HG02623 (cell line): ENCODE measurements at regions not wholly inside any gene's neighbourhood (a gene's known extent, or its start where the extent isn't known, plus 50 kb on each side); places are given as distances from the start of the nearest gene placed in this dataset.
A peak's percentile ranks its signal among the peaks of the same experiment; 100 is the strongest.
"Not testable (repeated sequence)": the region's sequence is repeated elsewhere in the genome, so short reads cannot be mapped to it uniquely, and the experiment has no call there.

Experiments used
- ATAC-seq: cut with Tn5 transposase; IDR thresholded peaks from one replicate; pipeline ENCODE4 v1.9.1; 2021; ENCODE audit warnings: moderate library complexity; ENCODE audit not compliant: unreplicated experiment

DNA sequence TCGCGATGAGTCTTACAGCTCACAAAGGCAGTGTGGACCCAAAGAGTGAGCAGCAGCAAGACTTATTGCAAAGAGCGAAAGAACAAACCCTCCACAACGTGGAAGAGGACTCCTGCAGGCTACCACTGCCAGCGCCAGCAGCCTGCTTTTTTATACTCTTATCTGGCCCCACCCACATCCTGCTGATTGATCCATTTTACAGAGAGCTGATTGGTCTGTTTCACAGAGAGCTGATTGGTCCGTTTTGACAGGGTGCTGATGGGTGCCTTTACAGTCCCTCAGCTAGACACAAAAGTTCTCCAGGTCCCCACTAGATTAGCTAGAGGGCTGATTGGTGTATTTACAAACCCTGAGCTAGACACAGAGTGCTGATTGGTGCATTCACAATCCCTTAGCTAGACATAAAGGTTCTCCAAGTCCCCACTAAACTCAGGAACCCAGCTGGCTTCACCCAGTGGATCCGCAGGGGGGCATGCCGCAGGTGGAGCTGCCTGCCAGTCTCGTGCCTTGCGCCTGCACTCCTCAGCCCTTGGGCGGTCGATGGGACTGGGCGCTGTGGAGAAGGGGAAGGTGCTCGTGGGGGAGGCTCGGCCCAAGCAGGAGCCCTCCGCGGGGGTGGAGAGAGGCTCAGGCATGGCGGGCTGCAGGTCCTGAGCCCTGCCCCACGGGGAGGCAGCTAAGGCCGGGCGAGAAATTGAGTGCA is 75.7 kb downstream of the QDPR start:
- ATAC-seq = not testable (repeated sequence)

DNA sequence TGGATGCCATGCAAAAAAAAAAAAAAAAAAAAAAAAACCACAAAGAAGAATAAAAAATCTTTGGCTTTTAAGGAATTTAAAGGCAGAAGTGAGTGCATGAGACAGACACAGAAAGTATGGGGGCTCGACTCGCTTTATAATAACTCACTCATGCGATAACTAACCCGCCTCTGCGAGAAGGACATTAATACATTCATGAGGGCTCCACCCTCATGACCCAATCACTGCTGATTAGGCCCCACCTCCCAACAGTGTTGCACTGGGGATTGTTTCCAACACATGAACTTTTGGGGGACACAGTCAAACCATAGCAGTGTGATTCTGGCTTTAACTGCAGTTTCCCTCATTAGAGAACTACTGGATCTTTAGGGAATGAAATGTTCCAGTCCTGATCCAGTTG is 78.1 kb downstream of the QDPR start:
- ATAC-seq = no peak

DNA sequence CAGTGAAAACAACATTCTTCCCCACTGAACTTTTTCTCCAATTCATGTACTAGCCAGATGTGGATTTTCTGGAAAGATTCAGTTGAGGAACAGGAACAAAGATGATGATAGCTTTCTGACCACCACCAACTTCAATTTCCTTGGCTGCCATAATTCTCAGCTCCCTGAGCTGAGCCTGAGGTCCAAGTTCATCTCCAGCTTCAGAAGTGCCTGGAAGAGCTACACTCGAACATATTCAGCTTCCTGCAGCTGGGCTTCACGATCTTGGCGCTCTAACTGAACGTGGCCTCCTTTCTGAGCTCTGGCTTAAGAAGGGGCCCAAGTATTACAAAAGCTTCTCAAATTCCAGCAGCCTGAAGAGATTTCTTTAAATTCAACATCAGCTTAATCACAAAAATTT is 83.9 kb downstream of the QDPR start:
- no peak for ATAC-seq

DNA sequence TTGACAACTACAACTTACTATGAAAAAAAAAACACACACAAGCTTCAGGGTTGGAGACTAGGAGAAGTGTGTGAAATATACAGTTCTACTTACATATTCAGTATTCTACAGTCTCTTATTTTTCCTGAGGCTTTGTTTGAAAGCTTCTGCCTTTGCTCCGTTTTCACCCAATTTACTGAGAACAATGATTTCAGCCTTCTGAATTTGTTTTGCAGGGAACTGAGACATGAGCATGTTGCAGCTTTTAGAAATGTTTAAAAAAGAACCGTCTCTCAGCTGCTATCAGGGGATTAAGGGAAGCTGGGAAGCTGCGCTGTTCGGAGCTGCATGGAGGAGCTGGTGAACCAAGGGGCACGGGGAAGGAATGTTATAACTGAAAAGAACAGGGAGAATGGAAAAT is 85.7 kb downstream of the QDPR start:
- ATAC-seq = no peak

DNA sequence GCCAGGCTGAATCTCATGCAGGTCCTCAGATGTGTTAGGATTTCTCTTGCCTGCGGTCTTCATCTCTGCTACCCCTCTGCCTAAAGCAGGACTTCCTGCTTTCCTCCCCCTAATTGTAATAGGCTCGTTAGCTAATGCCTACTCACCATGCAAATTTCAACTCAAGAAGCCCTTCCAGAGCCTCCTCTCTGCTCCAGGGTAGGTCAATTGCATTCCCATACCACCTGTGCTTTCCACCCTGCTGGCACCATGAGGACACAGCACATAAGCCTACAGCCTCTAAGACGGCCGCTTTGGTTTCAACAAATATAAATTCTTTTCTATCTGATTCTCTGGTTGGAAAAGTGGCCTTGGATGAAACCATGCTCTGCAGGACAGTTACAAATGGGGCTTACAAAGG is 93.9 kb downstream of the QDPR start:
- no peak for ATAC-seq

DNA sequence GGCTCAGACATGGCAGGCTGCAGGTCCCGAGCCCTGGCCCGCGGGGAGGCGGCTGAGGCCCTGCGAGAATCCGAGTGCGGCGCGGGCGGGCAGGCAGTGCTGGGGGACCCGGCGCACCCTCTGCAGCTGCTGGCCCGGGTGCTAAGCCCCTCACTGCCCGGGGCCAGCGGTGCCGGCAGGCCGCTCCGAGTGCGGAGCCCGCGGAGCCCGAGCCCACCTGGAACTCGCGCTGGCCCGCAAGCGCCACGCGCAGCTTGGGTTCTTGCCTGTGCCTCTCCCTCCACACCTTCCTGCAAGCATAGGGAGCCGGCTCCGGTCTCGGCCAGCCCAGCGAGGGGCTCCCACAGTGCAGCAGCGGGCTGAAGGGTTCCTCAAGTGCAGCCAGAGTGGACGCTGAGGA is 97.5 kb downstream of the QDPR start:
- ATAC-seq = no peak

DNA sequence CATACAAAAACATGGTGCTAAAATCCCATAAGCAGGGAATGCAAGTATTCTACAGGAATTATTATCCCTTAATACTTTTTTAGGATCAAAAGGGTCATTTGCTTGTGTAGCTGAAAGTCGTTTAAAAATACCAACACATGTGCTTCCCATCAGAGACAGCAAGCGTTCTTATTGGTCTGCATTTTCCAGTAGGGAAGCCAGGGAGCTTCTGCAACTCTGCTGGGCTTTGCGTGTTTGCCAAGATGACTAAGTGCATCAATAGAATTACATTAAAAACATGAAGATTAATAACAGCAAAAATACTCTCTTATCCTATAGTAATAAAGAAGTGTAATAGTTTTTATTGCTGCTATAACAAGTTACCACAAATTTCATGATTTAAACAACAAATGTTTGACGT is 111.2 kb downstream of the QDPR start:
- no peak for ATAC-seq

DNA sequence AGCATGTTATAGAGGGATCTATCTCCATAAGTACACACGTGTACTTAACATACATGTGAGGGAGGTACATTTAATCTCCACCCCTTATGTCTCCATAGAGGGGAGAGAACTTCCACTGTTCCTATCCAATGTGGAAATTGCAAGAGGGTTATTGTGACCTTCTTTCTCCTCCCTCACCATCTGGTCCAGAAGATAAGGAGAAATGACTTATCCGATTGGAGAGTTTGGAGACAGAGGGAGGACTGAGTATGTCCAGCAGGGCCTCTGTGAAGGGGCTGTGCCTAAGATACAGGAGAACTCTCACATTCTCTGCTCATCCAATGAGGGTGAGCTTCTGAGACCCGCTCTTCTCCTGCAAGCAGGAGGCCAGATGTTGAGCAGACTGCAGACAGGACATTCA is 113.1 kb downstream of the QDPR start:
- ATAC-seq = no peak

DNA sequence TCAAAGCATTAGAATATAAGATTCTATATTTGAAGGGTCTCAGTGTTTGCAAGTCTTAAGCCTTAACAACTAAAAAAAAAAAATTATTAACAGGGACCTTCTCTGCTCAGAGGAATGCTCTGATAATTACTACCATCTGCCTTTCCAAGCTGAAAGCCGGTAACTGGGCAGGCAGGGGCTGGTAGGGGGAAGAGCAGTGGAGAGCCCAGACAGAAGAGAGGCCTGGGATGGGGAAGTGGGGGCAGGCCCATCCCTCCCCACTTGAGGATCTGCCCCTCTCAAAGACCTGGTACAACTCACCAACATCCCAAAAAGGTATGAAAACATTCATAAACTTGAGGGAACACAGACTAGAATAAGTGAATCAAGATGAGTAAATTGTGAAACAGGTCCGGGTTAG is 113.9 kb downstream of the QDPR start:
- no peak for ATAC-seq

DNA sequence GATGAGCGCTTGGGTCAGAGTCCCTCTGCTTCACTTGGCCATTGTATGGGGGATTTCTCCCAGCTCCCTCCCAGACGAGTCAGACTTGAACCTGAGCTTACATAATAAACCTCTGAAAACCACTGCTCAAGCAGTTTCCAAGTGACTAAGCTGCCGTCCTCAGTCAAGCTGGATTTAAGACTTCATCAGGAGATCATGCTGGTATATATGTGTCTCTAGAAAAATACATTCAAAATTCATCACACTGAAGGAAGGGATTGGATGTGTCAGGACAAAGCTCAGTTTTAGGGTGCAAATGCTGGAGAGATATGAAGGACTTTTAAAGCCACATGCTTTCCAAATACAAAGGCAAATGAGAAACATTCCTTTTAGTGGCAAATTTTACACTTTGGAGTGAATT is 114.3 kb downstream of the QDPR start:
- ATAC-seq = no peak

DNA sequence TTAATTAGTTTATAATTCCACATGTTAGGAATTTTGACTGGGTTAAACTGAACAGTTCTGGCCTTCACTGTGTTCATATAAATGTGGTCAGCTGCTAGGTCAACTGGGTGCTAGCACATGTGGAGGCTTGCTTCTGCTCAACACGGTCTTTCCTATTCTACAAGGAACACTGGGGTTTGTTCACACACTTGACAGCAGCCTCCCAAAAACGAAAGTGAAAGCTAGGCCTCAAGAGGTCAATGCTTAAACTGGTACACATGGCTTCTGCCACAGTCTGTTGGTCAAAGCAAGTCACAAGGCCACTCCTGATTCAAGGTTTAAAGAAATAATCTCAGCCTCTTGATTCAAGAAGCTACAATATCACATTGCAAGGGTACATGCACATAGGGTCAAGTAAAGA is 126.5 kb downstream of the QDPR start:
- ATAC-seq = peak; percentile 63

DNA sequence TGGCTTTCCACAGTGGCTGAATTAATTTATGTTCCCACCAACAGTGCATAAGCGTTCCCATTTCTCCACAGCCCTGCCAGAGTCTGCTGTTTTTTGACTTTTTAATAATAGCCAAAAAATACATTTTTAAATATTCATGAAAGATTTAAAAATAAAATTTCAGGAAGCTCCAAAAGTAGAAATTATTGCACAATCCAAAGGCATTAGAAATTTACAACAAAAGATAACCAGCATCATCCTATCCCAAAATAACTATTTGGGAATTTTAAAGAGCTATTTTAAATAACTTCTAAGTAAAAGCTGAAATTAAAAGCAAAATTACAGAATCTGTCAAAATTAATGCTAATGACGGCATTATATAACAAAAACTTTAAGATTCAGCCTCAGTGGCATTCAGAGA is 131.5 kb downstream of the QDPR start:
- no peak for ATAC-seq

DNA sequence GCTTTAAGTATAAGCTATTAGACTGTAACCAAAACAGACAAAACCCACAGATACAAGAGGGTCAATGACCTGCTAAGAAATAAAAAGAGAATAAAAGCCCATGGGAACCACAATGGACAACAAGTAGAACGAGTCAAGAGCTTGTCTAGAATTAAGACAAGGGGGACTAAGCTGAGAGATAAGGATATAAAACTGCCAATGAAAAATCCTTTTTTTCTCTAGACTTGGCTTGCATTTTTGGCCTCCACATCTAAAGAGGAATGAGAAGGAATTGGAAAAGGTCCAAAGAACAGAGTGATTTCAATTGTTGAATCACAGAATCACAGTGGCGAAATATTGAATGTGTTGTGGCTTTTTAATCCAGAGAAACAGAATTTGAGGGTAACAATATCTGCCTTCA is 135.7 kb downstream of the QDPR start:
- ATAC-seq = no peak

DNA sequence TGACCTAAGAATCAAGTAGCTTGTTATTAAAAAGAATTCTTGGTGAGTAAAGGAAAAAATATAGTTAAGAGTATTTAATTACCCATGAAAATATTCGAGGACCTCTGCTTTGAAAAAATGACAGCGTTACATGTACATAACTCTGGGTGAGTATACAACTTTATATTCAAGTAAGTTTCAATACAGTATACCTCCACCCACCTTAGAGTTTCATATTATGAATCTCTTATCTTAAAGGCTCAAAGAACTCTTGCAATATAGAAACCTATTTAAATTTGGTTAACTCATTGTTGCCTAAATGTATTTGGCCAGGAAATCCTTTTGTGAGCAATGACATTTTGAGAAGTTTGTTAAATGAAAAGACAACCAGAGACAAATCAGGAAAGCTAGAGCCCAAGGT is 138.2 kb downstream of the QDPR start:
- ATAC-seq = no peak

DNA sequence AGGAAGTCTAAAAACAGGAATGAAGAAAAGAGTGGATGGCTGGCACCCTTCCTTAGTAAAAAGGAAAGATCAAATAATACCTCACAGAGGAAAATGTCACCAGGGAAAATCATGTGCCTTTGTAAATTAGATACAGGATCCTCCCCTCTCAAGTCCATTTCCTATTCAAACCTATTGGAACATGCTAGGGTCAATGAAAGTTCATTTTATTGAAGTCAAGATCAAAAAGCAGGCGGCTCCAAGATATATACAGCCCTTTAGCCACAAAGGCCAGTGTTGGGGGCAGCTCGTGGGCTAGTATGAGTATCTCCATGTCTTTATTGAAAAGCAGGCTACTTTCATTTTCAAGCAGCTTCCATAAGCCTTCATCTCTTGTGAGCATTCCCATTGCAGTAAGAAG is 141.1 kb downstream of the QDPR start:
- ATAC-seq = no peak

DNA sequence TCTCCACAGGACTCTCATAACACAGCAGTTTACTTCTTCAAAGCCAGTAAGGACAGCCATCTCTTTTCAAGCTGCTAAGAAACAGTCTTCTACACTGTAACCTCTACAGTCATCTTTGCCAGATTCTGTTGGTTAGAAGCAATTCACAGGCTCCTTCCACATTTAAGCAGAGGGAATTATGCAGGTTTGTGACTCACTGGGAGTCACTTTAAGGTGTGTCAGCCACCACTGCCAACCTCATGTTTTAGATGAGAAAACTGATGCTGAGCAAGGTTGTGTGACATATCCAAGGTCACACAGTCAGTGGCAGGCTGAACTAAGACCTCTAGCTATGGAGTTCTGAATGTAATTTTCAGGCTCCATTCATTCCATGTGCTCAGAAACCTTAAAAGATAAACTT is 143.5 kb downstream of the QDPR start:
- no peak for ATAC-seq

DNA sequence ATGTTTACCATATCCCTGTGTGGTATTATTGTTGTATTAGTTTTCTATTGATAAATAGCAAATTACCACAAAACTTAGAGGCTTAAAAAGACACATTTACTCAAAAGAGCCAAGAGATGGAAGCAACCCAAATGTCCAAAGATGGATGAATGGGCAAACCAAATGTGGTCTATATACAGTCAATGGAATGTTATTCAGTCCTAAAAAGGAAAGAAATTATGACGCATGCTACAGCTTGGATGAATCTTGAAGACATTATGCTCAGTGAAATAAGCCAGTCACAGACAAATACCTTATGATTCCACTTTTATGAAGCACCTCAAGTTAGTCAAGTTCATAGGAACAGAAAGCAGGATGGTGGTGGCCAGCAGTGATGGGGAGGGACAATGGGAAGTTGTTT is 144.7 kb downstream of the QDPR start:
- ATAC-seq = no peak

DNA sequence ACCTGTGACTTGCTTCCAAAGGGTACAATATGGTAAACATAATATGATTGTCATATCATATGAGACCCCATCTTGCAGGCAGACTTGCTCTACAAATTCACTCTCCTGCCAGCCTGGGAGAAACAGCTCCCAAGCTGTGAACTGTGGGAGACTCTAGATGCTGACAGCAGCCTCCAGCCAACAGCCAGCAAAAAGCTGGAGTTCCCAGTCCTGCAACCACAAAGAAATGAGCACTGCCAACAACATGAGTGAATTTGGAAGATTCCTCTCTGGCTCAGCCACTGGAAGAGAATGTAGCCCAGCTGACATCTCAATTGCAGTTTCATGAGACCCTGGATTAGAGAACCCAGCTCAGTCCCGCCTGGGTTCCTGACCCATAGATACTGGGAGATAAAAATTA is 145.4 kb downstream of the QDPR start:
- no peak for ATAC-seq

DNA sequence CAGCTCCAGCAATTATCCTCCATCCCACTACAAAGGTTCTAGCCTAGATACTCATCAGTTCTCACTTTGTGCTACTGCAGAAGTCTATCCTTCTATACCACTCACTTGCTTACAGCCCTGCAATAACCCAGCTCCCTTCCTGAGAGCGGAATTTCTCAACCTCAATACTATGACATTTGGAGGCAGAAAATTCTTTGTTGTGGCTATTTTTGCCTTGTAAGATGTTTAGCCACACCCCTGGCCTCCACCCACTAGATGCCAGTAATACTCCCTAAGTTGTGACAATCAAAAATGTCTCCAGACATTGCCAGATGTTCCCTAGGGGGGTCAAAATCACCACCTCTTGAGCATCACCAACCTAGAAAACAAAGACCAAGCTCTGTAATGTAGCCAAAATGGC is 149.5 kb downstream of the QDPR start:
- no peak for ATAC-seq

DNA sequence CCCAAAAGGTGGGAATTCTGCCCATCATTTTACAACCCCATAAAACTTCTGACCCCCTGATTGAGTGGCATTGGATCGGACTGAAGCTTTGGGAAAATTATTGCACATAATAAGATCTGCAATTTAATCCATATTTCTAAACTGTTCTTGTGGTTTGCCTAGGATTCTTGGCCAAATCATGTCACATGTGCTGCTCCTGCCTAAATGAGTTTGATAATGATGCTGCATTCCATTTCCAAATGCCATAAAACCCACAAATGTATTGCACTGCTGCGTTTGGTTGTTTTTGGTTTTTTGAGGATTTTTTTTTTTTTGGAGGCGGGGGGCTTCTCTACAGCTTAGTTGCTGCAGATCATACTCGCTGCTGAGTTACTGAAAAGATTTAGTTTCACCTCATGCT is 153.6 kb downstream of the QDPR start:
- ATAC-seq = no peak

DNA sequence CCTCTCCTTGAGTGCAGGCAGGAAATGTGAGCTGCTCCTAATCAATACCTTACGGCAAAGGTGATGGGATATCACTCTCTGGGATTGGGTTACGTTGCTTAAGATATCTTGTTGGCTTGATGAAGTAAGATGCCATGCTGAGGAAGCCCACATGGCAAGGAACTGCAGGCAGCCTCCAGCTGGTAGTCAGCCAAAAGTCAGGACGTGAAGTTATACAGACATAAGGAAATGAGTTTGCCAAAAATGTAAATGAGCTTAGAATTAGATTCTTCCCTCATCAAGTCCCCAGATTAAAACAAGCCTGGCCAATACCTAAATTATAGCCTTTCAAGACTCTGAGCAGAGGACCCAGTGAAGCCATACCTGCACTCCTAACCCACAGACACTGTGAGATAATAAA is 155.0 kb downstream of the QDPR start:
- no peak for ATAC-seq

DNA sequence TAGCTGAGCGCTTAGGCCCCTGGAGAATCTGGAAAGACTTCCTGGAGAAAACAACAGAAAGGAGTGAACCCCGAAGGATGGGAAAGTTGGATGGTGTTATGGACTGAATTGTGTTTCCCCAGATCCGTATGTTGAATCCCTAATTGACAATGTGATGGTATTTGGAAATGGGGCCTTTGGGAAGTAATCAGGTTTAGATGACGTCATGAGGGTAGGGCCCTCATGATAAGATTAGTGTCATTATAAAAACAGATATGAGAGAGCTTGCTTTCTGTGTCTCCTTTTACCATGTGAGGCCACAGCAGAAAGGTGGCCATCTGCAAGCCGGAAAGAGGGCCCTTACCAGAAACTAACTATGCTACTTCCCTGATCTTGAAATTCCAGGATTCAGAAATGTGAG is 159.5 kb downstream of the QDPR start:
- no peak for ATAC-seq

DNA sequence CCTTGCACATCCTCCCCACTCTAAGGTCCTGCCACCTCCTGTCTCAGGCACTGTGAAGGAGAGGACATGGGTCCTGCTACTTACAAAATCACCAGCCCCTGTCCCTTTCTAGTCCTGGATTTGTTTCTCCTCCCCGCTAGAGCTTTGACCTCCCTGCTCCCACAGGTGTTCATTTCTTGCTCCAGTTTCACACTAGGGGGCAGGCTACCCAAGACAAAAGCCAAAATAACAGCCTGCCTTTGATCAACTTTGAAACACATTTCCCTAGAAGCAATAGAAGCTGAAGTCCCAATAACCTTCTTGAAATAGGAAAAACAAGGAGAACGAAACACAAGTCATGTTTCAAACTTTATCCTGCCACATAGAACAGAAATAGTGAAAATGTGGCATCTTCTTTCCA is 164.4 kb downstream of the QDPR start:
- ATAC-seq = no peak

DNA sequence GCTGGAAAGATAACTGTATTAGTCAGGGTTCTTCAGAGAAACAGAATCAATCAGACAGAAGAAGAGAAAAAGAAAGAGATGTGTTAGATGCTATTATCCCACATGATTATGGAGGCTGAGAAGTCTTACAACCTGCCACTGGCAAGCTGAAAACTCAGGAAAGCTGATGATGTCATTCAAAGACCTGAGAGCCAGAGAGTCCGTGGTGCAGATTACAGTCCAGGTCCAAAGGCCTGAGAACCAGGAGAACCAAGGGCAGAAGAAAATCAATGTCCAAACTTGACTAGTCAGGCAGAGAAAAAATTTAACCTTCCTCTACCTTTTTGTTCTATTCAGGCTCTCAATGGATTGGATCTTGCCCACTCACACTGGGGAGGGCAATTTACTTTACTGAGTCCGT is 172.5 kb downstream of the QDPR start:
- ATAC-seq = no peak
